Right lobe of liver (tissue), 4 donors: ENCODE measurements at regions not wholly inside any gene's neighbourhood (a gene's known extent, or its start where the extent isn't known, plus 50 kb on each side); places are given as distances from the start of the nearest gene placed in this dataset.
"Not testable (repeated sequence)": the region's sequence is repeated elsewhere in the genome, so short reads cannot be mapped to it uniquely, and the experiment has no call there.

ENCODE experiments used
- CTCF ChIP-seq, 4 donors: fragments of 200-600 bp in 3 of 4; fragments of 450-650 bp in 1 of 4; IDR thresholded peaks; one replicate each; pipeline versions ENCODE4 v1.5.1 to v1.8.0; 2016 to 2022; ENCODE audit warnings: antibody characterized with exemption in 4 of 4, mild to moderate bottlenecking in 2 of 4
- POLR2A ChIP-seq: fragments of 450-650 bp; IDR thresholded peaks from one replicate; pipeline ENCODE4 v1.6.1; 2017; ENCODE audit warnings: antibody characterized with exemption, mild to moderate bottlenecking
- donor health status: DM: no; HTN: no; CAD: no.
- donor health status: DM: no; HTN: no; CAD: no.
- donor health status: DM: no; HTN: yes; CAD: no.

- TF ChIP-seq POLR2A; CTCF (IDR thresholded peaks at IDR 0.05): not testable (repeated sequence)
These were observed 195.4 kb downstream of the LAT start for GRCh38 chr16:29180206-29180600.
